Naive thymus-derived CD8-positive, alpha-beta T cell (primary cell): ENCODE measurements at regions not wholly inside any gene's neighbourhood (a gene's known extent, or its start where the extent isn't known, plus 50 kb on each side); places are given as distances from the start of the nearest gene placed in this dataset.

ENCODE experiments used
- ATAC-seq, 2 donors: fragments of 150-1000 bp; cut with Tn5 transposase in 1 of 2; sonication (Bioruptor Pico), chemical (Tn5 transposase) in 1 of 2; 1 replicate in 1 of 2; 2 replicates in 1 of 2; pipeline ENCODE4 v1.10.0; 2021; ENCODE audit warnings: mild to moderate bottlenecking in 2 of 2, moderate library complexity in 2 of 2
- POLR2A ChIA-PET: fragments of 350-600 bp; sonication (Branson Sonifier 250); formaldehyde crosslinking; loops from one replicate; lab custom pipeline; 2021; ENCODE audit warnings: antibody characterized with exemption; lab: Charles Lee
- DNase-seq, 10 donors: peaks; one replicate each; pipeline versions ENCODE4 v3.0.0 to v3.0.0-alpha.2; 2020 to 2022
- H3K27ac Mint-ChIP-seq, 10 donors: one replicate each; pipeline ENCODE4 v1.8.0; 2020 to 2022; ENCODE audit warnings: mild to moderate bottlenecking in 10 of 10, mixed read lengths in 10 of 10, moderate library complexity in 4 of 10, inconsistent platforms in 1 of 10
- H3K27me3 Mint-ChIP-seq, 5 donors: one replicate each; pipeline ENCODE4 v1.8.0; 2021 to 2022; ENCODE audit warnings: mixed read lengths in 5 of 5
- H3K36me3 Mint-ChIP-seq, 3 donors: one replicate each; pipeline ENCODE4 v1.8.0; 2020 to 2022; ENCODE audit warnings: mixed read lengths in 3 of 3, mild to moderate bottlenecking in 2 of 3, inconsistent platforms in 1 of 3
- H3K4me1 Mint-ChIP-seq, 4 donors: one replicate each; pipeline ENCODE4 v1.8.0; 2021 to 2022; ENCODE audit warnings: mixed read lengths in 4 of 4
- H3K4me3 Mint-ChIP-seq, 10 donors: one replicate each; pipeline ENCODE4 v1.8.0; 2020 to 2022; ENCODE audit warnings: mild to moderate bottlenecking in 10 of 10, mixed read lengths in 10 of 10, moderate library complexity in 6 of 10, inconsistent platforms in 1 of 10
- H3K9me3 Mint-ChIP-seq, 9 donors: one replicate each; pipeline ENCODE4 v1.8.0; 2020 to 2022; ENCODE audit warnings: mixed read lengths in 9 of 9, mild to moderate bottlenecking in 3 of 9, inconsistent platforms in 1 of 9, moderate library complexity in 1 of 9

GRCh38 chr9:134536101-134536900 lies 105.3 kb upstream of the COL5A1 start:
- DNase-seq (peak in 1 of 10 donors; percentile 52), ATAC-seq (no peak)
- Mint-ChIP-seq H3K4me3 (no peak overlapping the region), H3K27me3 (peaks cover 0 to 4% (median 1%) of the 10 kb centered on the region in 5 donors), H3K9me3 (peaks cover 0 to 2% (median 0%) of the 10 kb centered on the region in 9 donors), H3K36me3 (no peaks in the 10 kb centered on the region), H3K27ac (peak overlapping the region in 2 of 10 donors; percentile 9 to 54), H3K4me1 (no peaks in the 10 kb centered on the region)
- POLR2A ChIA-PET, result no interaction called here

GRCh38 chr9:134536931-134537330 lies 104.7 kb upstream of the COL5A1 start:
- Mint-ChIP-seq H3K4me3 (no peak overlapping the region), H3K9me3 (peaks cover 0 to 1% (median 0%) of the 10 kb centered on the region in 9 donors), H3K27ac (peak overlapping the region in 1 of 10 donors; percentile 9), H3K36me3 (no peaks in the 10 kb centered on the region), H3K27me3 (peaks cover 0 to 4% (median 1%) of the 10 kb centered on the region in 5 donors), H3K4me1 (no peaks in the 10 kb centered on the region)
- POLR2A ChIA-PET, result no interaction called here
- DNase-seq, result no peak
- ATAC-seq, result no peak

- DNase-seq (no peak), ATAC-seq (no peak)
- H3K4me1 Mint-ChIP-seq, result peaks cover 0 to 1% (median 0%) of the 10 kb centered on the region in 4 donors
- no peak overlapping the region for H3K27ac Mint-ChIP-seq
- H3K4me3 Mint-ChIP-seq, result no peak overlapping the region
- H3K9me3 Mint-ChIP-seq, result no peaks in the 10 kb centered on the region
- POLR2A ChIA-PET, result no interaction called here
- H3K36me3 Mint-ChIP-seq, result no peaks in the 10 kb centered on the region
- peaks cover 0 to 4% (median 1%) of the 10 kb centered on the region in 5 donors for H3K27me3 Mint-ChIP-seq
Measured at GRCh38 chr9:134537951-134538641, 103.5 kb upstream of the COL5A1 start.

GRCh38 chr9:134538856-134539566 lies 102.6 kb upstream of the COL5A1 start:
- no peaks in the 10 kb centered on the region for H3K9me3 Mint-ChIP-seq
- POLR2A ChIA-PET, result no interaction called here

GRCh38 chr9:134539586-134540194 lies 101.9 kb upstream of the COL5A1 start:
- POLR2A ChIA-PET, result no interaction called here
- Mint-ChIP-seq H3K27ac (no peak overlapping the region), H3K9me3 (no peaks in the 10 kb centered on the region)

More at GRCh38 chr9:134538856-134539566, 102.6 kb upstream of the COL5A1 start:
- no peak for ATAC-seq
- peak in 1 of 10 donors; percentile 23 for DNase-seq
- Mint-ChIP-seq H3K27me3 (peaks cover 0 to 8% (median 2%) of the 10 kb centered on the region in 5 donors), H3K27ac (no peak overlapping the region), H3K4me3 (no peak overlapping the region), H3K4me1 (peaks cover 0 to 1% (median 0%) of the 10 kb centered on the region in 4 donors), H3K36me3 (no peaks in the 10 kb centered on the region)

GRCh38 chr9:134540276-134541096 lies 101.1 kb upstream of the COL5A1 start:
- H3K27me3 Mint-ChIP-seq, result peaks cover 0 to 5% (median 4%) of the 10 kb centered on the region in 5 donors
- no peak for ATAC-seq
- peak in 1 of 10 donors; percentile 53 for DNase-seq
- H3K4me1 Mint-ChIP-seq, result peaks cover 0 to 1% (median 0%) of the 10 kb centered on the region in 4 donors
- H3K4me3 Mint-ChIP-seq, result no peak overlapping the region
- POLR2A ChIA-PET, result no interaction called here
- H3K27ac Mint-ChIP-seq, result no peak overlapping the region
- no peaks in the 10 kb centered on the region for H3K36me3 Mint-ChIP-seq
- no peaks in the 10 kb centered on the region for H3K9me3 Mint-ChIP-seq

More at GRCh38 chr9:134539586-134540194, 101.9 kb upstream of the COL5A1 start:
- Mint-ChIP-seq H3K27me3 (peaks cover 0 to 8% (median 2%) of the 10 kb centered on the region in 5 donors), H3K36me3 (no peaks in the 10 kb centered on the region), H3K4me3 (no peak overlapping the region), H3K4me1 (peaks cover 0 to 1% (median 0%) of the 10 kb centered on the region in 4 donors)
- DNase-seq (no peak), ATAC-seq (no peak)

GRCh38 chr9:134541097-134541747 lies 100.4 kb upstream of the COL5A1 start:
- H3K4me1 Mint-ChIP-seq, result peaks cover 0 to 1% (median 0%) of the 10 kb centered on the region in 4 donors
- POLR2A ChIA-PET, result no interaction called here

GRCh38 chr9:134544388-134545214 lies 97.0 kb upstream of the COL5A1 start:
- peaks cover 0 to 2% (median 0%) of the 10 kb centered on the region in 3 donors for H3K36me3 Mint-ChIP-seq
- peaks cover 0 to 3% (median 0%) of the 10 kb centered on the region in 9 donors for H3K9me3 Mint-ChIP-seq
- no peak overlapping the region for H3K4me3 Mint-ChIP-seq
- POLR2A ChIA-PET, result no interaction called here
- H3K4me1 Mint-ChIP-seq, result peaks cover 0 to 1% (median 0%) of the 10 kb centered on the region in 4 donors
- ATAC-seq, result no peak
- no peak overlapping the region for H3K27ac Mint-ChIP-seq
- peaks cover 0 to 14% (median 3%) of the 10 kb centered on the region in 5 donors for H3K27me3 Mint-ChIP-seq
- DNase-seq, result peak in 1 of 10 donors; percentile 46

More at GRCh38 chr9:134541097-134541747, 100.4 kb upstream of the COL5A1 start:
- ATAC-seq (no peak), DNase-seq (peak in 1 of 10 donors; percentile 53)
- no peak overlapping the region for H3K27ac Mint-ChIP-seq
- peaks cover 0 to 5% (median 4%) of the 10 kb centered on the region in 5 donors for H3K27me3 Mint-ChIP-seq
- H3K4me3 Mint-ChIP-seq, result no peak overlapping the region
- no peaks in the 10 kb centered on the region for H3K9me3 Mint-ChIP-seq
- H3K36me3 Mint-ChIP-seq, result no peaks in the 10 kb centered on the region

- Mint-ChIP-seq H3K27ac (no peak overlapping the region), H3K36me3 (peaks cover 0 to 2% (median under 1%) of the 10 kb centered on the region in 3 donors), H3K4me1 (peaks cover 0 to 1% (median 0%) of the 10 kb centered on the region in 4 donors), H3K9me3 (peaks cover 0 to 3% (median 0%) of the 10 kb centered on the region in 9 donors), H3K27me3 (peaks cover 0 to 14% (median 3%) of the 10 kb centered on the region in 5 donors), H3K4me3 (no peak overlapping the region)
- ATAC-seq, result no peak
- peak in 1 of 10 donors; percentile 10 for DNase-seq
- POLR2A ChIA-PET, result no interaction called here
Measured at GRCh38 chr9:134545215-134545542, 96.4 kb upstream of the COL5A1 start.

- H3K36me3 Mint-ChIP-seq, result peaks cover 2 to 6% (median 2%) of the 10 kb centered on the region in 3 donors
- H3K9me3 Mint-ChIP-seq, result peaks cover 0 to 6% (median 0%) of the 10 kb centered on the region in 9 donors
- peaks cover 0 to 18% (median 5%) of the 10 kb centered on the region in 5 donors for H3K27me3 Mint-ChIP-seq
- ATAC-seq, result no peak
- peak in 1 of 10 donors; percentile 23 for DNase-seq
- H3K4me3 Mint-ChIP-seq, result no peak overlapping the region
- POLR2A ChIA-PET, result no interaction called here
- peaks cover 0 to 1% (median 0%) of the 10 kb centered on the region in 4 donors for H3K4me1 Mint-ChIP-seq
- no peak overlapping the region for H3K27ac Mint-ChIP-seq
Measured at GRCh38 chr9:134545543-134546245, 95.9 kb upstream of the COL5A1 start.
